ENCODE measurements at regions not wholly inside any gene's neighbourhood (a gene's known extent, or its start where the extent isn't known, plus 50 kb on each side); places are given as distances from the start of the nearest gene placed in this dataset.

GRCh38 chr3:5690904-5691532 is 503.5 kb downstream of the EDEM1 start:
- Histone ChIP-seq H3K27ac (ENCODE audit: low read length) (no peak overlapping the region), H4K20me1 (ENCODE audit: insufficient read depth, low read length) (no peaks in the 10 kb centered on the region), H3K36me3 (replicated peaks; ENCODE audit: insufficient read depth, low read length) (no peaks in the 10 kb centered on the region), H3K9me2 (replicated peaks; ENCODE audit: insufficient read depth, low read length) (no peaks in the 10 kb centered on the region), H3K79me2 (ENCODE audit: low read length) (no peaks in the 10 kb centered on the region), H3F3A (ENCODE audit: insufficient read depth, low read length) (no peaks in the 10 kb centered on the region), H3K27me3 (replicated peaks; ENCODE audit: insufficient read depth, low read length) (no peaks in the 10 kb centered on the region), H3K9ac (ENCODE audit: low read length) (no peak overlapping the region), H3K4me1 (ENCODE audit: low read length) (no peaks in the 10 kb centered on the region), H2AFZ (ENCODE audit: low read length) (no peak overlapping the region), H3K4me3 (ENCODE audit: low read length) (no peak overlapping the region), H3K9me3 (replicated peaks; ENCODE audit: insufficient read depth, low read length) (no peaks in the 10 kb centered on the region), H3K4me2 (ENCODE audit: low read depth, low read length) (no peak overlapping the region)
- TF ChIP-seq EZH2phosphoT487 (IDR thresholded peaks at IDR 0.05; ENCODE audit: low read length) (no peak), EZH2 (optimal IDR thresholded peaks at IDR 0.05; ENCODE audit: low read depth, low read length) (no peak), CTCF (IDR thresholded peaks at IDR 0.05; ENCODE audit: low read length) (no peak)
- DNase-seq = no peak

DNA sequence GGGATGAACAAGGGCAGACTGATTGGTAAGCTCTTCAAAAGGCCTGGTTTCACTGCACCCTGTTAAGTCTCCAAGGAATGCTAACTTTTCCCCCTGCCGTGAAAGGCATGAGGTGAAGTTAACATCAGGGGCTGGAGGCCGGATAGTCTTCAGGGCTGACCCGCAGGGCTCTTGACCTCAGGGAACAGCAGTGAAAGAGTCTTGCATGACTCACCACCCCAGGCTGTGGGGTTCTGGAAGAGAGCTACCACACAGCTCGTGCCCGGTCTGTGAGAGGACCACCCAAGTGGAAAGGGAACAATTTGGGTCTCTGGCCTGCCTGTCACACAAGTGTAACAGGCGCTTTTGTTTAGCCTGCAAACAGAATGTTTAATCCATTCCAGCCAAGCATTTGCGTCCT is 504.9 kb downstream of the EDEM1 start:
- no peak for DNase-seq
- Histone ChIP-seq H3K4me1 (ENCODE audit: low read length) (no peaks in the 10 kb centered on the region), H2AFZ (ENCODE audit: low read length) (no peak overlapping the region), H3K9me2 (replicated peaks; ENCODE audit: insufficient read depth, low read length) (no peaks in the 10 kb centered on the region), H3K27me3 (replicated peaks; ENCODE audit: insufficient read depth, low read length) (no peaks in the 10 kb centered on the region), H3K79me2 (ENCODE audit: low read length) (no peaks in the 10 kb centered on the region), H3K36me3 (replicated peaks; ENCODE audit: insufficient read depth, low read length) (no peaks in the 10 kb centered on the region), H3K4me2 (ENCODE audit: low read depth, low read length) (no peak overlapping the region), H4K20me1 (ENCODE audit: insufficient read depth, low read length) (no peaks in the 10 kb centered on the region), H3K4me3 (ENCODE audit: low read length) (no peak overlapping the region), H3K9me3 (replicated peaks; ENCODE audit: insufficient read depth, low read length) (no peaks in the 10 kb centered on the region), H3K9ac (ENCODE audit: low read length) (no peak overlapping the region), H3F3A (ENCODE audit: insufficient read depth, low read length) (no peaks in the 10 kb centered on the region), H3K27ac (ENCODE audit: low read length) (no peak overlapping the region)
- TF ChIP-seq EZH2phosphoT487 (IDR thresholded peaks at IDR 0.05; ENCODE audit: low read length) (no peak), CTCF (IDR thresholded peaks at IDR 0.05; ENCODE audit: low read length) (no peak), EZH2 (optimal IDR thresholded peaks at IDR 0.05; ENCODE audit: low read depth, low read length) (no peak)

DNA sequence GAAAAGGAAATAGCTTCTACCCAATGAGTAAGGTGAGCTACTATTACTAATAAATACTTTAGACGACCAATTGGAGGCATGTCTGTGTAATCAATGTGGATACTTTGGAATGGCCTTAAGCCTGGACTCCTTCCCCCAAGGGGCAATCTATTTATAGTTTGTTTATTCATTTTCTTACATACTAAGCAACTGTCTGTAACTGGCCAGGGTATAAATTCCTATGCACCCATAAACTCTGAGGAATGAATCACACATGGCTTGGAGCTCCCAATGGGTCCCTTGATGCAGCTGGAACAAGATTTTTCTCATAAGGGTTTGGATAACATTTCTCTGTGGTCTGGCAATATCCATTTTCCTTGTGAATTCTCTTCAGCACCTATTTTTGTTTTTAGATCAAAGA is 506.8 kb downstream of the EDEM1 start:
- Histone ChIP-seq H3K79me2 (ENCODE audit: low read length) (no peaks in the 10 kb centered on the region), H3F3A (ENCODE audit: insufficient read depth, low read length) (no peaks in the 10 kb centered on the region), H3K9me2 (replicated peaks; ENCODE audit: insufficient read depth, low read length) (no peaks in the 10 kb centered on the region), H3K4me2 (ENCODE audit: low read depth, low read length) (no peak overlapping the region), H3K36me3 (replicated peaks; ENCODE audit: insufficient read depth, low read length) (no peaks in the 10 kb centered on the region), H2AFZ (ENCODE audit: low read length) (no peak overlapping the region), H3K9me3 (replicated peaks; ENCODE audit: insufficient read depth, low read length) (no peaks in the 10 kb centered on the region), H3K9ac (ENCODE audit: low read length) (no peak overlapping the region), H4K20me1 (ENCODE audit: insufficient read depth, low read length) (no peaks in the 10 kb centered on the region), H3K4me1 (ENCODE audit: low read length) (no peaks in the 10 kb centered on the region), H3K4me3 (ENCODE audit: low read length) (no peak overlapping the region), H3K27me3 (replicated peaks; ENCODE audit: insufficient read depth, low read length) (no peaks in the 10 kb centered on the region), H3K27ac (ENCODE audit: low read length) (no peak overlapping the region)
- TF ChIP-seq EZH2 (optimal IDR thresholded peaks at IDR 0.05; ENCODE audit: low read depth, low read length) (no peak), CTCF (IDR thresholded peaks at IDR 0.05; ENCODE audit: low read length) (no peak), EZH2phosphoT487 (IDR thresholded peaks at IDR 0.05; ENCODE audit: low read length) (no peak)
- DNase-seq = no peak
